Left renal cortex interstitium (tissue), 4 donors: ENCODE measurements at regions not wholly inside any gene's neighbourhood (a gene's known extent, or its start where the extent isn't known, plus 50 kb on each side); places are given as distances from the start of the nearest gene placed in this dataset.

ENCODE experiments used
- DNase-seq, 4 donors: peaks; one replicate each; pipeline ENCODE4 v3.0.0-alpha.2; 2013; ENCODE audit warnings: low read depth in 4 of 4, low spot score in 2 of 4, missing footprints in 1 of 4

DNA sequence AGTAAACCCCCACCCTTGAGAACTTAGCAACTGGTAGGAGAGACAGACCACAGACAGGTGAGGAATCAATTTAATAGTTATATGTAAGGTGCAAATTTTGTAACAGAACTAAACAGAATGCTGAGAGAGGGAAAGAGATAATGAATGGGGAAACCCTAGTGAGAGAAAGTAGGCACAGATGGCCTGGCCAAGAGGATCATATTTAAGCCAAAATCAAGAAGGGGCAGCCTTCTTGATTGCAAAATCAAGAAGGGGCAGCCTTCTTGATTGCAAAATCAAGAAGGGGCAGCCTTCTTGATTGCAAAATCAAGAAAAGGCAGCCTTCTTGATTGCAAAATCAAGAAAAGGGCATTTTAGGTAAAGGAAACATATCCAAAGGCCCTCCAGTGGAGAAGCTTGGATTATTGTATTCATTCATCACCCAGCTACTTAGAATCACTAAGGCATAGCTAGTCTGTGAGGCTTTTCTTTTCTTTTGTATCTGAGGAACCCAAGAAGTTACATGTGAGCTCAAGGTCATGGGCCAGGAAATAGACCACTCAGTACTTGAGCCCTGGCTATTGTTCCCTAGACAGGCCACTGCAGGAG is 190.6 kb downstream of the CYLD start:
- no peak for DNase-seq

DNA sequence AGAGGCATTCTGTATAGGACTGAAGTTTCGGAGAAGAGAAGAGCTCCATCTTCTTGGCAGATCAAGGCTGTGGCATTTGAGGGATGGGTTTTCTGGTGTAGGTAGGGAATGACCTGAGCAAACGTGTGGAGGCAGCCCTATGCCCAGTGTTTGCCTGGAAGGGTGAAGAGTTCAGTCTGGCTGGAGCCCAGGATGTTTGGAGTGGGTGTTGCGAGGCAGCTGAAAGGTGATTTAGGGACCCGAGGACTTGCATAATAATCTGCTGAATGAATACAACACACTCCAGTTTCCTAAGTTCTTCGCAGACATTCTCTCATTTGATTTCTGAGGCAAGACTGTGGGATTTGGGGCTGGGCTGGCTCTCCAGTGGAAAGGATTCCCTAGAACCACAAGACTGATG is 186.2 kb downstream of the CYLD start:
- DNase-seq, result no peak

DNA sequence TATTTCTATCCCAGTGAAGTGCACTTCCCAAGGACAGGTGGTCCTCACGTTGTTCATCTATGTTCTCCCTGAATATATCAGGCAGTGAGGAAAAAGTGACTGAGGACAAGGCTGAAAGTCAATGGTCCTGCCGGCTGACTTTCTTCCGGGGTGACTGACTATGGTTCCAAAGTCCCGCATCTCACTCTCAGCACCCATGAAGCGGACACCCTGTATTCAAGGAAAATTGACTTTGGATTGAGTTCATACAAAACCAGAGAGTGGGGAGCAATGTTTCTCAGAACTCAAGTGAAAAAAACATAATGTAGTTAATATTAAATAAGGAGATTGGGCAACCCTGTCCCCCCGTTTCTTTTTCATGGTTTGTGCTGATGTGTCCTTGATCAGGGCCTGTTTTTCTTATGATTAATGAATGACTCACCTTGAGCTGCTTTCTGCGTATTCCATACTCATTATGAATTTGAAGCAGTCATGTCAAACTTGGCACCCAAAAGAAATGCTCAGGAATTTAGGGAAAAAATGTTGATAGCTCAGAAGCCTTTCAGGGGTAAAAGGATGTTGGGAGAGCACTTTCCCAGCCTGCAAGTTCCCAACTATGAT is 184.0 kb downstream of the CYLD start:
- no peak for DNase-seq

DNA sequence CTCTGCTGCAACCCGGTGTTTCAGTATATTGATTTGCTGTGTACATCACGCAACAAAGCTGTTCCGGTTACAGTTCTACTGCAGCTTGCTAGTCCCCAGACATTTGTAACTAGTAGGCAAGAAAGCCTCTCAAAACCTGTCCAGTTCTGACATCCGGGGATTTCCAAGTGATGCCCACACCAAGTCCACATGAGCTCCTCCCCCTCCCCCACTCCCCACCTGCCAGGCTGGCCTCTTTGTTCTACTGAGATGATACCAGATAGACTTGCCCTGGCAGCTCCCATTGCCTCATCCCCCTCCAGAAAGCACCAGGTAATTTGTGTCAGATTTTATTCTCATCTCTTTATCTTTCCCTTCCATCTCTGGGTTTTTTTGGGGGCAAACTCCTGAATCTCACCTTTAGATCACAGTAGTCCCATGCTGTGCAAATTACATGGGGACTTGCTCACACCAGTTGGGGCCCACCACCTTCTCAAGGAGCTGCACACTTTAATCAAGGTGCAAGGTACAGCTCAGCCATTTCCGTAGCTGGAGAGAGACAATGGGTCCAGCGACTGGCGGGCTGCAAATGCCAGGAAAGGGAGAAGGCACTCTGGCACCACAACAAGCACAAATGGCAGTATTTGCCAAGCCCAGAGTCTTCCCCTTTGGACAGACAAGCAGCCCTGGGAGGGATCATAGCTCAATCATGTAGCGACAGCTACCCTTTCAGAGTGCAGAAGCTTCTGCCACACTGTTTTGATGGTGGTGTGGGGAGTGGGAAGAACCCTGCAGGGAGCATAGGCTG is 183.1 kb downstream of the CYLD start:
- DNase-seq, result no peak

DNA sequence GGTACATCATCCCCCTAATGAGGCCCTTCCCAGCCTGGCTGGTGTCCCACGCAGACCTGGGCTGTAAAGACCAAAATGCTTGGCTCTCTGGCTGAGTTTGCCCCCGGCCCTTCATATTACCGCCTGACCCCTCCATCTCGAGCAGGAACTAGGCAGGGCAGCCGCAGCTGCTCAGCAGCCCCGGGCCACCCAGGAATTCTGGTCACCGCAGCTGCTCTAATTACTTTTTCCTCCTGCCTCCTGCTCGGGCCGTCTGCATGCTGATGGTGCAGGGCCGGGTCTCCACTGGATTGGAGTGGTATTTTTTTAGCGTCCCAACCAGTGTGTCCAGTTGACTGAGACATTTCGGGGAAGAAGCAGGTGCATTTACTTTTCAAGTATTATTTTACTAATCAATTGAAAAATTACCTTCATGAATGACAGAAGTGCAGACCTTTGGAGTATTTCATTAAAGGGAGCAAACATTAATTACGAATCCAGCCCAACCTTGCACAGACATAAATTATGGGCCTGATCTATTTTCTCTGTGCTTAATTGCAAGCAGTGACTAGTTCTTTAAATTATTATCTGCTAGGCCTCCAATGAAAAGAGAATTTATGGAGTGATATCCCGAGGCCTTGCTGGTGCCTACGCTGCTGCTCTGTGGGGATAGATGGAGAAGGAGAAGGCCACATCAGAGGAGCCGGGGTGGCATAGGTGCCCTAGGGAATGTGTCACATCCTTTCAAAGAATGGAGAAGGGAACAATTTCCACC is 176.2 kb downstream of the CYLD start:
- DNase-seq, result no peak

DNA sequence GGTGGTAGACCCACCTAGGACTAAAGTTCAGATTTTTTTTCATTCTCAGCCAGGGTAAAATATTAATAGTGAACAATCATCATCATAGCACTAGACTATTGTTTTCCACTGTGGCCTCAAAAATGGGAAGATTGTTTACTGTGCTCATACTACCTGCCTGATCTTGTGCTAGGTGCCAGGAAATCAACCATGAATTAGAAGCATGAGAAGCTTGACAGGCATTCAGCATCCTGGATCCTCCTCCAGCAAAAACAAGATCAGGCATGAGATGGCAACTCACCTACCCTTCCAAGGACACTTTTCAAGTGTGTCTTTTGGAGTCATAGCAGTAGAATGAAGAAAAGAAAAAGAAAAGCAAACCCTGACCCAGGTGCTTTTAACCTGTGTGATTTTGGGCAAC is 174.2 kb downstream of the CYLD start:
- DNase-seq, result no peak

DNA sequence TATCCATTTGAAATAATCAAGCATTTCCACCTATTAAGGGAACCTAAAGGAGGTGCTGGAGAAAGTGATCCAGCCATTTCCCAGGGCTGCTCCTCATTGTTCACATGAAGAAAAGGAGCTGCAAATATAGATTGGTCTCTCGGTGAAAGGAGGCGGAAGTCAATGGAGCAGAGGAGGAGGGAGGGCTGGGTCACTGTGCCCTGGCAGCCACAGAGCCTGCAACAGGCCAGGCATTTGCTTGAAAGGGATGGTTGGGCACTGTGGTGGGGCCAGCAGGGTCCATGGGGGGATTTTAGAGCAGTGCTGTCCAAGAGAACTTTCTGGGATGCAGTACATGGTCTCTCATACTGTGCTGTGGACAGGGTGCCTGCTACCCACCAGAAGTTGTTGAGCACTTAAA is 173.2 kb downstream of the CYLD start:
- DNase-seq, result no peak

DNA sequence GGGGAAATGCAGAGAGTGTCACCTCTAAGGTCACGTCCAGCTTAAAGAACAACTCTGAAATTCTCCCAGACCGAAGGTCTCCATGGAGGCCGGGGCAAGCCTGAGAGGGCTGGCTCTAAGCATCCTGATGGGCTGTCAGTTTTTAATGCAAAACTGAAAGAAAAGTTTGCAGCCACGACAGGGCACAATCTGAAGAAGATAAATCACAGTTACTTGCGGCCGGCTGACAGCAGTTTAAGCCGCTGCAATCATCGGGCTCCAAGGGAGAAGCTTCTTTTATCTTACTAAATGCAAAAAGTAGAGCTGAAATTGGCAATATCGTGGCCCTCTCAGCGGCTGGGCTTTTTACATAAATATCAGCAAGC is 168.8 kb downstream of the CYLD start:
- no peak for DNase-seq

DNA sequence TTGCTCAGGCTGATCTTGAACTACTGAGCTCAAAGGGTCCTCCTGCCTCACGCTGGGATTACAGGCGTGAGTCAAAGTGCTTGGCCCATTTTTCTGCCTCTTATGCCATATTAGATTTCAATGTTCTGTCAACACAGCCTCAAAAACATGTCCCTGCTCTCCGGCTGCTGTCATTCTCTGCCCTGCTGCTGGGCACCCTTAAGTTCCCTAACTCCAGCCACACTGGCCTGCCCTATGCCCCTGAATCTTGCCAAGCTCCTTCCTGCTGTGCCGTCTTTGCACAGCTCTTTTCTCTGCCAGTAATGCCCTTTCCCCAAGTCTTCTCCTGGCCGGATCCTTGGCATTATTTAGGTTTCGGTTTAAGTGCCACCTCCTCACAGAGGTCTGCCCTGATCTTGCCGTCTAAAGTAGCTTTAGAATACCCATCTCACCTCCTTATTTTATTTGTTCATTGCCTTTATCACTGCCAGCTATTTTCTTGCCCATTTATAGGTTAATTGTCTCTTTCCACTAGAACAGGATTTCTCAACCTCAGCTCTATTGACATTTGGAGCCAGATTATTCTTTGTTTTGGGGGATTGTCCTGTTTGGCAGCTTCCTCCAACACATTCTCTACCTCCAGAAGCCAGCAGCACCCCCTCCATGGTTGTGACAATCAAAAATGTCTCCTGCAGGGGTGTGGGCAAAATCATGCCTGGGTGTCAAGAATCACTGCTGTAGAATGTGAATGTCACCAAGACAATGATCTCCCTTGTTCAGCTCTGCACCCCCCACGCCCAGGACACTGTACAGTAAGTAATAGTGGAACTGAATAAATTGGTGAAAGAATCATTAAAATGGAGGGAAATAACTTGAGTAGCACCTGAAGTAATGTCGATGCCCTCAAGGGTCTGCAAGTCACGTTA is 168.2 kb downstream of the CYLD start:
- no peak for DNase-seq

DNA sequence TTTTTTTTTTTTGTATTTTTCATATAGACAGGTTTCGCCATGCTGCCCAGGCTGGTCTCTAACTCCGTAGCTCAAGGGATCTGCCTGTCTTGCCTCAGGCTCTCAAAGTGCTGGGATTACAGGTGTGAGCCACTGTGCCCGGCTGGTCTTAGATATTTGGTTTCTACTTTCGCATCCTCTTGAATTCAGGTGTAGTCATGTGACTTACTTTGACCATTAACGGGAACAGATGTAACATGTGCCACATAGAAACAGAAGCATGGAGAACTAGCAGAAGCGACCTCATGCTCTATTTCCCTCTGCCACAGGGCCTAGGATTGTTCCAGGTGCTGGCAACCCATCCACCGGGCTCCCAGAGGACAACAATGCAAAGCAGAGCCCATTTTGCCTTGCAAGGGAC is 166.6 kb downstream of the CYLD start:
- DNase-seq, result no peak

DNA sequence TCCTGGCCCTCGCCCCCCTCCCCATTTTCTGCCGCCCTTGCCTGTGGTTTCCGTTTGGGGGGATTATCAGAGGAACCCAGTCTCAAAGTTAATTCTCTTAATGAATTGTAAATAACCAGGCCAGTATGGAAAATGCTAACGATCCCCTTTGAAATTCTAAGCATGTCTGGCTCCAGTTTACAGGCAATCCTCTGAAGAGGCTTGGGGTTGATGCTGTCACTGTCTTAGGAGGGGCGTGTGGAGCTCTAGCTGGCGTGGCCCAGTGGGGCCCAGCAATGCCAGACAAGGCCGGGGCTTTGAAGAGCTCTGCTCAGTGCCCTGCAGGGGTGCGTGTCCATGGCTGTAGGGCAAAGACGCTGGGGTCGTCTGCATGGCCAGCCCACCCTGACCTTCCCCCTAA is 164.6 kb downstream of the CYLD start:
- no peak for DNase-seq

DNA sequence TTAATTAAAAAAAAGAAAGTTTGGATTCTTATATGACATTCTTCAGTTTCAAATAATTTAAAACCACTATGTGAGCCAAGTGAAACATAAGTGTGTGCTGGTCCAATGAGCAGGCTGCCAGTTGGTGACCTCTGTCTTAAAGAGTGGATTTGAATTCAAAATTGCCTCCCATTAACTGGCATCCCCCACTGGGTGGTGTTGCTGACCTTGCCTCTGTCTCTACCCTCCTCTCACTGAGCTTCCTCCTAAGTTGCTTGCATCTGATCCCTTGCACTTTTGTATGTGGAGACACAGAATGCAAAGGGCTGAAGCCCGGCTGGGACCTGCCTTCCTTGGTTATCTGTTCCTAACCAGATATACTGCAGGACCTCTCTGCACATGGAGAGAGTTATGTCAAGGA is 160.6 kb downstream of the CYLD start:
- no peak for DNase-seq

DNA sequence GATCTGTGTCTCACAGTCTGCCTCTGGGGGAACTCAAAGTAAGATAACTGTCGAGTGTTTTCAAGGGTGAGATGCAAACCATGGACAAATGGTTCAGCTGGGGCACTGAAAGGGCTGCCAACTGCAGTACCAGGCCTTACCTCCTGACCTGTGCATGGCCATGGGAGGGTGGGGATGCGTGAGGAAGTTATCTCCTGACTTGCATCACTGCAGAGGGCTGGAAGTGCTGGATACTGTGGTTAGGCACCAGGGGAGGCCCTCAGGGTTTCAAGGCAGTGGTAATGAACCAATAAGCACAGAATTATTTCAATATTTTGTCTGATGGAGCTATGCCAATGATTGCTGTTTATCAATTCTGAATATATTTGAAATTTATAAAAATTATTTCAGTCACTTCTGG is 159.2 kb downstream of the CYLD start:
- no peak for DNase-seq

DNA sequence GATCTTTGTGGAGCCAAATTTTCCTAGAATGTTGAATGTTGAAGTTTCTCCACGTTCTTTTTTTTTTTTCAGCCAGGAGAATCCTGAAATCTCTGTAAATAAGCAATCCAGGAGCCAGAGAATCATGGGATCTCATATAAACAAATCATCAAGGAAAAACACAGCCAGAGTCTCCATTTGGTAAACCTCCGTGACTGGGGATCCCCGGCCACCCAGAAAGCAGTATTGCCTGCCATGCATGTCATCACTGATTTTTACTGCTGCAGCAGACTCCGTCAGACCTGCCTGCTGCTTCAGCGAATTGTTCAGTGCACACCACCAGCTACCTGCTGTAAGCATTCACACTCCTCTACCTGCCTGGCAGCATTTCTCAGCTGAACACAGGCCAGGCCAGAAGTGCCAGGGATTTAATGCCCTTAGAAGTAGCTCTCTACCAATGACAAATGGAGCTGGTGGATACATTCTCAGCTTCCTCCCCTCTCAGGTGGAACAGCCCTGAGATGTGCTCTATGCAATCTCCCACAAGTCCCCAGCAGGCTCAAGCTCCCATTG is 158.6 kb downstream of the CYLD start:
- DNase-seq, result no peak

DNA sequence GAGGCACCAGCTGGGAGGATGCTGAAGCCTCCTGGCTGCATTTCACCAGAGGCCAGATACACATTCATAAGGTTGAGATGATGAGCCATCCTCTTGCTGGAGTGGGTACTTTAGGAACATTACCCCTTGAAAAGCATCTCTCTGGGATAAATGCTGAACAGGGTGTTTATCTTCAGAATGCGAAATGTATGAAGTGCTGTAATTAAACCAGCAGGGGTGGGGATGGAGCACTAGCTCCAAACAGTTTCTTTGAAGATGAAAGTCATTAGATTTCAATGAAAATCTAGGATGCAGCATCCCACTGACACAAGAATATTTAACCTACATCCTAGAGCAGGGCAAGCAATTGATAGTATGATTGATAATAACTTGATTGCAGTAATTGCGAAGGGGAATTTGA is 158.1 kb downstream of the CYLD start:
- no peak for DNase-seq

DNA sequence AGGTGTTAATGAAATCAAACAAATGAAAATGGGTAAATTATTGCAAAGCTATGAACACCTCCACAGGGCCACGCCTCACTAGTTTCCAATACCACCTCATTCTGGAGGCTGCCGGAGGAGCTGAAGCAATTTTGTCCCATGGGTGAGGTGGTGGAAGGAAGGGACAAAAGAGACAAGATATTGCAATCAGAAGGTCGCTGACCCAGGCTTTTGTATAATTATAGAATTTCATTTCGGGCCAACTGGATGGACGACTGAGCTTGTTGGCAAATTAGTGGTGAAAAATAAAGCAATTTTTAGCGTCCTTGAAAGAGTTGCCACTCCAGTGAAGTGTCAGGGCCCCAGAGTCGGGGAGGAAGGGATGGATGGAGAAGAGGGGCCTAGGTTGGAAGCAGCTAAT is 147.9 kb downstream of the CYLD start:
- DNase-seq, result no peak

DNA sequence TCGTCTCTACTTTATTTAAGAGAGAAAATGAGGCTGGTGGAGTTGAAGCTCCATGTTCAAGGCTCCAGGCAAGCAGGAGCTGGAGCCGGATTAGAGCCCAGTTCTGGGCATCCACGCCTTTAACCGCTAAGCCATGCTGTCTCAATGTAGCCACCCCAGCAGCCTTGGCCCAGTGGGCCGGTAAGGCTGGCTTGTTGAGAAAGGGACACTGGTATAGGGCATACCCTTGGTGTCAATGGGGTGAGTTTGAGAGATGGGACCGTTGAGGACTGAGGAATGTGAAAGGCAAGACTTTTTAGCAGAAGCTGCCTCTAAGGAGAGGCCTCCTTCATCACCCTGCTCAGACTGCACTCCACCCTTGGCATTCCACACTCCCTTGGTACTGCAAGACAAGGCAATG is 147.4 kb downstream of the CYLD start:
- DNase-seq, result no peak

DNA sequence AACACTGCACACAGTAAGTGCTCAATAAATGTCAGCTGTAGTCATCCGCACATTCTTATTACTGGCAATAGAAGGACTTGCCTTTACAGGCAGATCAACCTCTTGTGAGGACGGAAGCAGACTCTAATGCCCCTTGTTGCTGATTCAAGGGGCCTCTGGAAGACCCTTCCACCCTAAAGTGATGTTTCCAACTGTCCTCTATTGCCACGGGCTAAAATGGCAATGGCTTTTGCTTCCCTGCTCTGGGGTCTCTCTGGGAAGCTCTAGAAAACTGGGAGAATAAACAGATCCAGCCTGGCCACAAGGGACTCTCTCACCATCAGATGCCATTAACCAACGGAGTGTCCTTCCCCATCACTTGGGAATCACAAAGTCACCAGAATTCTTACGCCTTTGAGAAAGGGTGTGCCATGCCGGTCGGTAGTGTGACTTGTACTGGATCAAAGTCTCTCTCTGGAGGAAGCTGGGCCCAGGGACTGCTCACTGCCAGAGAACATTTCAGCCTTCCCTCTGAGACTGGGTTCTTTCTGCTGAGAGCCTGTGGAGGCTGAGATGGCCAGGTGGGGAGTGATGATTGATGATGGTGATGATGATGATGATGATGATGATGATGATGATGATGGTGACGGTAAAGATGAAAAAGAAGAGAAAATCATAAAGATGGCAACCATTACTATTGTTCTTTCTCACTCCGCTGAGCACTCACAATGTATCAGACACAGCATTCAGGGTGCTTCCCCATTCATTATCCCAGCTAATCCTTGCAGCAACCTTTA is 146.8 kb downstream of the CYLD start:
- no peak for DNase-seq

DNA sequence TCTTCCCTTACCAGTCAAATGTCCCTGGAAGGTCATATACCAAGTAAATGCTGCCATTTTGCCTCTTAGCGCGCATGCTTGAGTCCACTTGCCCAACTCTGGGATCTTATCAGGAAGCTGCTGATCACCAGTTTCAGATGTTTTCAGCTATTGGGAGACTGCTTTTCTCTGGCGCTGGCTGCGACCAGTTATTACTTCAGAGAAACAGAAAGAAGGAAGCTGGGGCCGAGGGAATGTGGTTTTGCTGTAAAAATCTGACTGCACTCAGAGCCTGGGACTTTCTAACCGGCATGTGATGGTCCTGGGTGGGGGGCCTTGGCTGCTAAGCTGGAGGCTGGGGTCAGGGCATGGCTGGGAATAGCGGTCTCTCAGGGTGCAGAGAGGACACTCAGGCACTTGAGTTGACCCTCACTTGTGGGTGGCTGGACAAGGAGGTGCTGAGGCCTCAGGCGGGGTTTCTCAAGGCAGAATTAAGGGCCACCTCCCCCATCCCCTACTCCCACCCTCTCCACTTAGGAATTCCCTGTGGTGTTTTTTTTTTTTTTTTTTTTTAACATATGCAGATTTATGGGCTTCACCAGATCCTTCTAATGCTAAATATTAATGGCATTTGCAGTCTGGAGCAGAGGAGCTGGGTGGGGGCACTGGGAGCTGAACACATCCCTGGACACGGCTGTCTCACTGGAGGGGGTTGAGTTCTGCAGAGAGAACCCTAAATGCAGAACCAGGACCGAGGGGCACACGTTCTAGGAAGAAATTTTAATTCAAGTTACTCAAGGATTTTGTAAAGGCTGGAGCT is 145.8 kb downstream of the CYLD start:
- no peak for DNase-seq
